Neural progenitor cell (in vitro differentiated cells): ENCODE measurements at regions not wholly inside any gene's neighbourhood (a gene's known extent, or its start where the extent isn't known, plus 50 kb on each side); places are given as distances from the start of the nearest gene placed in this dataset.

Experiments
- DNase-seq: peaks from one replicate; pipeline ENCODE4 v3.0.0-alpha.2; 2016; ENCODE audit warnings: low spot score
- H2AFZ ChIP-seq: fragments of 200-600 bp; sonication (generic); replicated peaks from 2 replicates; pipeline ENCODE4 v1.6.1; 2016; ENCODE audit warnings: antibody characterized with exemption
- H3F3A ChIP-seq: fragments of 200-600 bp; sonication (generic); 2 replicates; pipeline ENCODE4 v1.6.1; 2016; ENCODE audit warnings: antibody characterized with exemption, low read depth
- H3K27ac ChIP-seq: fragments of 200-600 bp; sonication (generic); 2 replicates; pipeline ENCODE4 v1.5.1; 2016; ENCODE audit warnings: mild to moderate bottlenecking
- H3K27me3 ChIP-seq: fragments of 200-600 bp; sonication (generic); 2 replicates; pipeline ENCODE4 v1.6.1; 2016; ENCODE audit warnings: mild to moderate bottlenecking, moderate library complexity
- H3K36me3 ChIP-seq: fragments of 200-600 bp; sonication (generic); 2 replicates; pipeline ENCODE4 v1.5.1; 2016
- H3K4me1 ChIP-seq: fragments of 200-600 bp; sonication (generic); 2 replicates; pipeline ENCODE4 v1.6.1; 2016; ENCODE audit warnings: mixed run types
- H3K4me2 ChIP-seq: fragments of 200-600 bp; sonication (generic); 2 replicates; pipeline ENCODE4 v1.6.1; 2016
- H3K4me3 ChIP-seq: fragments of 200-600 bp; sonication (generic); 2 replicates; pipeline ENCODE4 v1.5.1; 2016
- H3K79me2 ChIP-seq: fragments of 200-600 bp; sonication (generic); 2 replicates; pipeline ENCODE4 v1.6.1; 2016; ENCODE audit warnings: low read depth
- H3K9ac ChIP-seq: fragments of 200-600 bp; sonication (generic); 2 replicates; pipeline ENCODE4 v1.6.1; 2016
- H3K9me3 ChIP-seq: fragments of 200-600 bp; sonication (generic); 2 replicates; pipeline ENCODE4 v1.5.1; 2016; ENCODE audit warnings: low read depth
- H4K20me1 ChIP-seq: fragments of 200-600 bp; sonication (generic); 2 replicates; pipeline ENCODE4 v1.6.1; 2016; ENCODE audit warnings: low read depth
- H3K27ac Mint-ChIP-seq: 3 replicates; pipeline ENCODE4 v1.8.0; 2021; ENCODE audit warnings: mixed read lengths
- H3K27me3 Mint-ChIP-seq: 2 replicates; pipeline ENCODE4 v1.8.0; 2022; ENCODE audit warnings: low read depth, mild to moderate bottlenecking, inconsistent platforms, moderate library complexity, mixed read lengths; ENCODE audit not compliant: insufficient read depth
- H3K36me3 Mint-ChIP-seq: 3 replicates; pipeline ENCODE4 v1.8.0; 2021; ENCODE audit warnings: mixed read lengths
- H3K4me1 Mint-ChIP-seq: 3 replicates; pipeline ENCODE4 v1.8.0; 2021; ENCODE audit warnings: mixed read lengths
- H3K4me3 Mint-ChIP-seq: 3 replicates; pipeline ENCODE4 v1.8.0; 2021; ENCODE audit warnings: mild to moderate bottlenecking, moderate library complexity, mixed read lengths
- H3K9me3 Mint-ChIP-seq: 3 replicates; pipeline ENCODE4 v1.8.0; 2020; ENCODE audit warnings: mixed read lengths
- EZH2 ChIP-seq: fragments of 200-600 bp; sonication (generic); IDR thresholded peaks from 2 replicates; pipeline ENCODE4 v1.6.1; 2017; ENCODE audit warnings: antibody characterized with exemption, mild to moderate bottlenecking, moderate library complexity
- EZH2phosphoT487 ChIP-seq: fragments of 200-600 bp; sonication (generic); IDR thresholded peaks from 2 replicates; pipeline ENCODE4 v1.6.1; 2017; ENCODE audit warnings: antibody characterized with exemption
- TF ChIP-seq, protein P1 (sequence below): fragments of 200-600 bp; sonication (generic); IDR thresholded peaks from 2 replicates; pipeline ENCODE4 v1.5.1; 2017; ENCODE audit warnings: antibody characterized with exemption, mild to moderate bottlenecking

- Histone ChIP-seq H3K36me3 (no peaks in the 10 kb centered on the region), H3K79me2 (no peaks in the 10 kb centered on the region), H4K20me1 (no peaks in the 10 kb centered on the region), H3K4me3 (no peak overlapping the region), H3K27ac (no peak overlapping the region), H3F3A (peaks cover 17% of the 10 kb centered on the region), H3K9me3 (no peaks in the 10 kb centered on the region), H3K4me1 (peaks cover 25% of the 10 kb centered on the region), H3K9ac (no peak overlapping the region), H3K4me2 (no peak overlapping the region), H3K27me3 (no peaks in the 10 kb centered on the region), H2AFZ (no peak overlapping the region)
- Mint-ChIP-seq H3K4me3 (no peak overlapping the region), H3K27me3 (peaks cover 2% of the 10 kb centered on the region), H3K36me3 (no peaks in the 10 kb centered on the region), H3K9me3 (peaks cover 6% of the 10 kb centered on the region), H3K4me1 (peaks cover 6% of the 10 kb centered on the region), H3K27ac (no peak overlapping the region)
- TF ChIP-seq, protein P1, sequence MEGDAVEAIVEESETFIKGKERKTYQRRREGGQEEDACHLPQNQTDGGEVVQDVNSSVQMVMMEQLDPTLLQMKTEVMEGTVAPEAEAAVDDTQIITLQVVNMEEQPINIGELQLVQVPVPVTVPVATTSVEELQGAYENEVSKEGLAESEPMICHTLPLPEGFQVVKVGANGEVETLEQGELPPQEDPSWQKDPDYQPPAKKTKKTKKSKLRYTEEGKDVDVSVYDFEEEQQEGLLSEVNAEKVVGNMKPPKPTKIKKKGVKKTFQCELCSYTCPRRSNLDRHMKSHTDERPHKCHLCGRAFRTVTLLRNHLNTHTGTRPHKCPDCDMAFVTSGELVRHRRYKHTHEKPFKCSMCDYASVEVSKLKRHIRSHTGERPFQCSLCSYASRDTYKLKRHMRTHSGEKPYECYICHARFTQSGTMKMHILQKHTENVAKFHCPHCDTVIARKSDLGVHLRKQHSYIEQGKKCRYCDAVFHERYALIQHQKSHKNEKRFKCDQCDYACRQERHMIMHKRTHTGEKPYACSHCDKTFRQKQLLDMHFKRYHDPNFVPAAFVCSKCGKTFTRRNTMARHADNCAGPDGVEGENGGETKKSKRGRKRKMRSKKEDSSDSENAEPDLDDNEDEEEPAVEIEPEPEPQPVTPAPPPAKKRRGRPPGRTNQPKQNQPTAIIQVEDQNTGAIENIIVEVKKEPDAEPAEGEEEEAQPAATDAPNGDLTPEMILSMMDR, result no peak
- TF ChIP-seq EZH2 (no peak), EZH2phosphoT487 (no peak)
- no peak for DNase-seq
Observed at GRCh38 chr9:1745980-1746379, 269.2 kb upstream of the SMARCA2 start.

DNA sequence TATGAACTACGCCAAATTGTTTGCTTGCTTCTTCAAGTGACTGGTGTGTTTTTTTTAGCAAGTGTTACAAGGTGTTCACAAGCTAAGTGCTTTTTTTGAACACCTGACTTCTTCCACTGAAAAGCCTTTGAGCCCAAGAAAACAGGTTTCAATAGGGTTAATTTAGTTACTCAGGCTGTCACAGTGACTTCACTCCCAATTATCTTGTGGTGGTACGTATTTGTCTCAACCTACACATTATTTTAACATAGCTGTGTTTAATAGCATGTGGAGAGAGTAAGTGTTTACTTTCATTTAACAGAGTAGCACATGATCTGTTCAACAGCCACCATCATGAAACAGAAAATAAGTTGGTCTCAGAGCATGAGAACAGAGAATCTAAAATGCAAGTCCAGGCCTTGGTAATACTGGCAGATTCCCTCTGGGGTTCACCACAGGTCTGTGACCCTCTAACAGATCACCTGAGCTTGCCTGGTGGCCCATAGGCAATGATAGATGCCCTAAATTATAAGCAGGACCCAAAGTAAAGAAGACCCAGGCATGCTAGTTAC is 267.7 kb upstream of the SMARCA2 start:
- TF ChIP-seq EZH2 (no peak), EZH2phosphoT487 (no peak)
- TF ChIP-seq, protein P1, result no peak
- no peak overlapping the region for H3K27ac Mint-ChIP-seq
- H3K79me2 ChIP-seq, result no peaks in the 10 kb centered on the region

DNA sequence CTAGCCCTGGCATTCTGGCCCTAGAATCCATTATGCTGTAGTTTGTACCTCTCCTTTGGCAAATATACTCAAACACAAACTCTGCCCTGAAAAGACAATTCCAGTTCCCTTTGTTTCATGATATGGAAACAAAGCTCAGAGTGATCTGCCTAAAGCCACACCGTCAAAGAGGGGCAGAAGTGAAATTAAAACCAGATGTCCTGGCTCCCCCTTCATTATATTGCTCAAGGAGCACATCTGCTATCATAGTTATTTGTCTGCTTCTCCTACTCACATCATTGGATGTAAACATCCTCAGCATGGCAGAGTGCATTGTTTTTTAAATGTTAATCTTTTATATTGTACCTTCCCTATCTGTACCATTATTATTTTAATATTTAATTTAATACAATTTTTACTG is 266.7 kb upstream of the SMARCA2 start:
- no peak overlapping the region for H3K27ac Mint-ChIP-seq
- Histone ChIP-seq H3K4me3 (no peak overlapping the region), H3K4me2 (no peak overlapping the region), H3K27me3 (no peaks in the 10 kb centered on the region), H3K9ac (no peak overlapping the region), H3K36me3 (no peaks in the 10 kb centered on the region), H3K4me1 (peaks cover 12% of the 10 kb centered on the region), H4K20me1 (no peaks in the 10 kb centered on the region), H3K27ac (no peak overlapping the region), H3F3A (peaks cover 6% of the 10 kb centered on the region), H3K9me3 (no peaks in the 10 kb centered on the region), H3K79me2 (no peaks in the 10 kb centered on the region), H2AFZ (no peak overlapping the region)
- H3K4me3 Mint-ChIP-seq, result no peak overlapping the region
- no peaks in the 10 kb centered on the region for H3K36me3 Mint-ChIP-seq
- peaks cover 2% of the 10 kb centered on the region for H3K4me1 Mint-ChIP-seq
- TF ChIP-seq EZH2phosphoT487 (no peak), EZH2 (no peak)
- TF ChIP-seq, protein P1, result no peak
- H3K27me3 Mint-ChIP-seq, result peaks cover 2% of the 10 kb centered on the region
- DNase-seq, result no peak
- H3K9me3 Mint-ChIP-seq, result peaks cover 14% of the 10 kb centered on the region

More for the DNA sequence above, 267.7 kb upstream of the SMARCA2 start:
- Mint-ChIP-seq H3K27me3 (peaks cover 2% of the 10 kb centered on the region), H3K36me3 (no peaks in the 10 kb centered on the region), H3K9me3 (peaks cover 10% of the 10 kb centered on the region), H3K4me3 (no peak overlapping the region), H3K4me1 (peaks cover 6% of the 10 kb centered on the region)
- Histone ChIP-seq H3K36me3 (no peaks in the 10 kb centered on the region), H3K27me3 (no peaks in the 10 kb centered on the region), H3F3A (peaks cover 15% of the 10 kb centered on the region), H2AFZ (no peak overlapping the region), H4K20me1 (no peaks in the 10 kb centered on the region), H3K4me2 (no peak overlapping the region), H3K27ac (no peak overlapping the region), H3K9ac (no peak overlapping the region), H3K4me1 (peaks cover 21% of the 10 kb centered on the region), H3K4me3 (no peak overlapping the region), H3K9me3 (no peaks in the 10 kb centered on the region)
- DNase-seq, result no peak
